Mesodermal cell (in vitro differentiated cells): ENCODE measurements at regions not wholly inside any gene's neighbourhood (a gene's known extent, or its start where the extent isn't known, plus 50 kb on each side); places are given as distances from the start of the nearest gene placed in this dataset.
A peak's percentile ranks its signal among the peaks of the same experiment; 100 is the strongest.

ENCODE experiments used
- H3K27ac ChIP-seq: 2 replicates; pipeline ENCODE4 v1.7.0; 2013; ENCODE audit warnings: mild to moderate bottlenecking, low read depth, low read length, moderate library complexity; ENCODE audit not compliant: severe bottlenecking
- H3K36me3 ChIP-seq: 2 replicates; pipeline ENCODE4 v1.7.1; 2013; ENCODE audit warnings: mild to moderate bottlenecking, low read length, moderate library complexity; ENCODE audit not compliant: control insufficient read depth, insufficient read depth
- H3K4me1 ChIP-seq: one replicate; pipeline ENCODE4 v1.7.1; 2013; ENCODE audit warnings: mild to moderate bottlenecking, low read length; ENCODE audit not compliant: insufficient read depth, control insufficient read depth, poor library complexity, severe bottlenecking
- H3K4me3 ChIP-seq: 2 replicates; pipeline ENCODE4 v1.7.0; 2013; ENCODE audit warnings: low read length, control low read depth, mild to moderate bottlenecking; ENCODE audit not compliant: insufficient read depth, poor library complexity, severe bottlenecking; ENCODE audit errors: extremely low read depth
- H3K9me3 ChIP-seq: 2 replicates; pipeline ENCODE4 v1.7.1; 2013; ENCODE audit warnings: mild to moderate bottlenecking, low read length, moderate library complexity; ENCODE audit not compliant: control insufficient read depth
- WGBS, 2 experiments: methylation state at CpG; one replicate each; pipeline ENCODE4 v1.1.5; 2013; ENCODE audit warnings: missing lambda C conversion rate in 2 of 2; ENCODE audit not compliant: insufficient coverage in 2 of 2; 5-methylcytosine and 5-hydroxymethylcytosine counted together

- Histone ChIP-seq H3K27ac (no peak overlapping the region), H3K36me3 (no peaks in the 10 kb centered on the region), H3K4me1 (peaks cover 15% of the 10 kb centered on the region), H3K4me3 (no peak overlapping the region), H3K9me3 (no peaks in the 10 kb centered on the region)
- WGBS, 2 experiments, result 75% methylated on average over 1 of the region's 3 CpGs; no CpG with 5 or more reads in 1 of the 2 experiments
Measured at GRCh38 chr11:104404231-104405175, 240.6 kb upstream of the PDGFD start.

- 60% methylated on average over 1 of the region's 1 CpG; no CpG with 5 or more reads in 1 of the 2 experiments for WGBS, 2 experiments
- no peak overlapping the region for H3K4me3 ChIP-seq
- peak overlapping the region; percentile 30 for H3K27ac ChIP-seq
Measured at GRCh38 chr11:104402812-104403521, 239.0 kb upstream of the PDGFD start.

GRCh38 chr11:104394508-104394907 lies 230.6 kb upstream of the PDGFD start:
- Histone ChIP-seq H3K9me3 (no peaks in the 10 kb centered on the region), H3K27ac (no peak overlapping the region), H3K4me1 (peaks cover 3% of the 10 kb centered on the region), H3K36me3 (no peaks in the 10 kb centered on the region), H3K4me3 (no peak overlapping the region)
- WGBS, 2 experiments, result no CpG with 5 or more reads among the region's 1 CpG

More at GRCh38 chr11:104402812-104403521, 239.0 kb upstream of the PDGFD start:
- no peaks in the 10 kb centered on the region for H3K36me3 ChIP-seq
- no peaks in the 10 kb centered on the region for H3K9me3 ChIP-seq
- peaks cover 15% of the 10 kb centered on the region for H3K4me1 ChIP-seq

- no peak overlapping the region for H3K27ac ChIP-seq
- H3K9me3 ChIP-seq, result no peaks in the 10 kb centered on the region
- 65% methylated on average over 2 of the region's 4 CpGs; no CpG with 5 or more reads in 1 of the 2 experiments for WGBS, 2 experiments
- H3K4me1 ChIP-seq, result no peaks in the 10 kb centered on the region
- H3K4me3 ChIP-seq, result no peak overlapping the region
- no peaks in the 10 kb centered on the region for H3K36me3 ChIP-seq
Measured at GRCh38 chr11:104390651-104391050, 226.7 kb upstream of the PDGFD start.

GRCh38 chr11:104385884-104386283 lies 221.9 kb upstream of the PDGFD start:
- Histone ChIP-seq H3K4me3 (no peak overlapping the region), H3K27ac (no peak overlapping the region), H3K36me3 (no peaks in the 10 kb centered on the region), H3K9me3 (no peaks in the 10 kb centered on the region), H3K4me1 (no peaks in the 10 kb centered on the region)
- no CpG with 5 or more reads among the region's 1 CpG for WGBS, 2 experiments

- Histone ChIP-seq H3K36me3 (no peaks in the 10 kb centered on the region), H3K9me3 (no peaks in the 10 kb centered on the region), H3K4me1 (no peaks in the 10 kb centered on the region), H3K4me3 (no peak overlapping the region), H3K27ac (no peak overlapping the region)
Measured at GRCh38 chr11:104380358-104380757, 216.4 kb upstream of the PDGFD start.

- H3K27ac ChIP-seq, result no peak overlapping the region
- WGBS, 2 experiments, result 93 to 94% methylated on average over 3 of the region's 3 CpGs
- H3K36me3 ChIP-seq, result no peaks in the 10 kb centered on the region
- H3K4me1 ChIP-seq, result no peaks in the 10 kb centered on the region
- no peaks in the 10 kb centered on the region for H3K9me3 ChIP-seq
- H3K4me3 ChIP-seq, result no peak overlapping the region
Measured at GRCh38 chr11:104372111-104372510, 208.2 kb upstream of the PDGFD start.

GRCh38 chr11:104370478-104370877 lies 206.5 kb upstream of the PDGFD start:
- Histone ChIP-seq H3K27ac (no peak overlapping the region), H3K4me1 (no peaks in the 10 kb centered on the region), H3K9me3 (no peaks in the 10 kb centered on the region), H3K4me3 (no peak overlapping the region), H3K36me3 (no peaks in the 10 kb centered on the region)
- WGBS, 2 experiments, result no CpG with 5 or more reads among the region's 3 CpGs

- Histone ChIP-seq H3K9me3 (no peaks in the 10 kb centered on the region), H3K4me1 (no peaks in the 10 kb centered on the region), H3K27ac (no peak overlapping the region), H3K4me3 (no peak overlapping the region), H3K36me3 (no peaks in the 10 kb centered on the region)
- WGBS, 2 experiments, result 82 to 85% methylated on average over 2 to 3 of the region's 4 CpGs
Measured at GRCh38 chr11:104369761-104370160, 205.8 kb upstream of the PDGFD start.

GRCh38 chr11:104366321-104366734 lies 202.4 kb upstream of the PDGFD start:
- no peaks in the 10 kb centered on the region for H3K9me3 ChIP-seq
- no peak overlapping the region for H3K27ac ChIP-seq
- no peaks in the 10 kb centered on the region for H3K36me3 ChIP-seq
- H3K4me1 ChIP-seq, result no peaks in the 10 kb centered on the region
- H3K4me3 ChIP-seq, result no peak overlapping the region
- WGBS, 2 experiments, result 90 to 98% methylated on average over 10 to 32 of the region's 33 CpGs
